ENCODE measurements at regions not wholly inside any gene's neighbourhood (a gene's known extent, or its start where the extent isn't known, plus 50 kb on each side); places are given as distances from the start of the nearest gene placed in this dataset.

GRCh38 chr2:189267925-189268579 is 88.5 kb upstream of the COL5A2 start:
- no peak for DNase-seq (ENCODE audit: low read depth)

- DNase-seq (ENCODE audit: low read depth) = no peak
Observed at GRCh38 chr2:189268763-189269162, 89.2 kb upstream of the COL5A2 start.

GRCh38 chr2:189273734-189274133 is 94.2 kb upstream of the COL5A2 start:
- no peak for DNase-seq (ENCODE audit: low read depth)

GRCh38 chr2:189274361-189274760 is 94.8 kb upstream of the COL5A2 start:
- DNase-seq (ENCODE audit: low read depth) = no peak

GRCh38 chr2:189276277-189276676 is 96.7 kb upstream of the COL5A2 start:
- peak; percentile 13 for DNase-seq (ENCODE audit: low read depth)

GRCh38 chr2:189281201-189281600 is 101.6 kb upstream of the COL5A2 start:
- DNase-seq (ENCODE audit: low read depth) = no peak

- DNase-seq (ENCODE audit: low read depth) = no peak
Observed at GRCh38 chr2:189285349-189285748, 105.8 kb upstream of the COL5A2 start.

- peak; percentile 88 for DNase-seq (ENCODE audit: low read depth)
Observed at GRCh38 chr2:189285962-189286645, 106.5 kb upstream of the COL5A2 start.

- DNase-seq (ENCODE audit: low read depth) = no peak
Observed at GRCh38 chr2:189287363-189287762, 107.8 kb upstream of the COL5A2 start.

GRCh38 chr2:189287982-189288521 is 108.5 kb upstream of the COL5A2 start:
- DNase-seq (ENCODE audit: low read depth) = peak; percentile 75

GRCh38 chr2:189291460-189291859 is 111.9 kb upstream of the COL5A2 start:
- DNase-seq (ENCODE audit: low read depth) = no peak

- no peak for DNase-seq (ENCODE audit: low read depth)
Observed at GRCh38 chr2:189293164-189293563, 113.6 kb upstream of the COL5A2 start.

GRCh38 chr2:189297446-189297845 is 117.9 kb upstream of the COL5A2 start:
- peak; percentile 79 for DNase-seq (ENCODE audit: low read depth)

- DNase-seq (ENCODE audit: low read depth) = no peak
Observed at GRCh38 chr2:189298038-189298437, 118.5 kb upstream of the COL5A2 start.

- no peak for DNase-seq (ENCODE audit: low read depth)
Observed at GRCh38 chr2:189298481-189298880, 118.9 kb upstream of the COL5A2 start.

- DNase-seq (ENCODE audit: low read depth) = no peak
Observed at GRCh38 chr2:189299974-189300373, 120.4 kb upstream of the COL5A2 start.

GRCh38 chr2:189300916-189301315 is 121.4 kb upstream of the COL5A2 start:
- DNase-seq (ENCODE audit: low read depth) = no peak

- peak; percentile 78 for DNase-seq (ENCODE audit: low read depth)
Observed at GRCh38 chr2:189302274-189302948, 122.8 kb upstream of the COL5A2 start.

- no peak for DNase-seq (ENCODE audit: low read depth)
Observed at GRCh38 chr2:189304360-189304759, 124.8 kb upstream of the COL5A2 start.

GRCh38 chr2:189305291-189305943 is 125.9 kb upstream of the COL5A2 start:
- DNase-seq (ENCODE audit: low read depth) = peak; percentile 53

- DNase-seq (ENCODE audit: low read depth) = no peak
Observed at GRCh38 chr2:189306525-189306924, 127.0 kb upstream of the COL5A2 start.
